Activated CD8-positive, alpha-beta T cell treated with anti-CD3 and anti-CD28 coated beads for 36 hours (primary cell): ENCODE measurements at regions not wholly inside any gene's neighbourhood (a gene's known extent, or its start where the extent isn't known, plus 50 kb on each side); places are given as distances from the start of the nearest gene placed in this dataset.

Experiments
- ATAC-seq: fragments of 200-7000 bp; cut with Tn5 transposase; one replicate; pipeline ENCODE4 v1.10.0; 2021; ENCODE audit warnings: mild to moderate bottlenecking, moderate library complexity
- CTCF ChIA-PET: fragments of 350-600 bp; sonication (Branson Sonifier 250); formaldehyde crosslinking; loops from one replicate; lab custom pipeline; 2021; ENCODE audit warnings: antibody characterized with exemption; lab: Charles Lee
- POLR2A ChIA-PET: fragments of 350-600 bp; sonication (Branson Sonifier 250); formaldehyde crosslinking; loops from one replicate; lab custom pipeline; 2021; ENCODE audit warnings: antibody characterized with exemption; lab: Charles Lee
- DNase-seq: peaks from one replicate; pipeline ENCODE4 v3.0.0-alpha.2; 2020
- H3K27ac Mint-ChIP-seq: one replicate; pipeline ENCODE4 v1.8.0; 2021; ENCODE audit warnings: mild to moderate bottlenecking, mixed read lengths
- H3K27me3 Mint-ChIP-seq: one replicate; pipeline ENCODE4 v1.8.0; 2021; ENCODE audit warnings: mixed read lengths
- H3K36me3 Mint-ChIP-seq: one replicate; pipeline ENCODE4 v1.8.0; 2021; ENCODE audit warnings: low read depth, mixed read lengths
- H3K4me1 Mint-ChIP-seq: one replicate; pipeline ENCODE4 v1.8.0; 2021; ENCODE audit warnings: low read depth, mixed read lengths
- H3K4me3 Mint-ChIP-seq: one replicate; pipeline ENCODE4 v1.8.0; 2021; ENCODE audit warnings: mild to moderate bottlenecking, moderate library complexity, mixed read lengths
- H3K9me3 Mint-ChIP-seq: one replicate; pipeline ENCODE4 v1.8.0; 2021; ENCODE audit warnings: mixed read lengths
- intact Hi-C: fragments of 100-400 bp; cut with micrococcal nuclease; formaldehyde crosslinking; loops from one replicate; pipeline ENCODE4 v1.10.0; 2022
- TF ChIP-seq, protein P1 (sequence below): fragments of 200-600 bp; IDR thresholded peaks from one replicate; pipeline ENCODE4 v1.8.0; 2022; ENCODE audit warnings: antibody characterized with exemption, mild to moderate bottlenecking

GRCh38 chr2:145739681-145740080 lies 1219.8 kb upstream of the ZEB2 start:
- Mint-ChIP-seq H3K4me1 (peaks cover 13% of the 10 kb centered on the region), H3K27ac (no peak overlapping the region), H3K36me3 (peaks cover 3% of the 10 kb centered on the region), H3K27me3 (no peaks in the 10 kb centered on the region), H3K9me3 (no peaks in the 10 kb centered on the region), H3K4me3 (no peak overlapping the region)
- ATAC-seq (no peak), DNase-seq (no peak)
- ChIA-PET POLR2A (no interaction called here), CTCF (no interaction called here)
- intact Hi-C loops: no loop called here
- TF ChIP-seq, protein P1, sequence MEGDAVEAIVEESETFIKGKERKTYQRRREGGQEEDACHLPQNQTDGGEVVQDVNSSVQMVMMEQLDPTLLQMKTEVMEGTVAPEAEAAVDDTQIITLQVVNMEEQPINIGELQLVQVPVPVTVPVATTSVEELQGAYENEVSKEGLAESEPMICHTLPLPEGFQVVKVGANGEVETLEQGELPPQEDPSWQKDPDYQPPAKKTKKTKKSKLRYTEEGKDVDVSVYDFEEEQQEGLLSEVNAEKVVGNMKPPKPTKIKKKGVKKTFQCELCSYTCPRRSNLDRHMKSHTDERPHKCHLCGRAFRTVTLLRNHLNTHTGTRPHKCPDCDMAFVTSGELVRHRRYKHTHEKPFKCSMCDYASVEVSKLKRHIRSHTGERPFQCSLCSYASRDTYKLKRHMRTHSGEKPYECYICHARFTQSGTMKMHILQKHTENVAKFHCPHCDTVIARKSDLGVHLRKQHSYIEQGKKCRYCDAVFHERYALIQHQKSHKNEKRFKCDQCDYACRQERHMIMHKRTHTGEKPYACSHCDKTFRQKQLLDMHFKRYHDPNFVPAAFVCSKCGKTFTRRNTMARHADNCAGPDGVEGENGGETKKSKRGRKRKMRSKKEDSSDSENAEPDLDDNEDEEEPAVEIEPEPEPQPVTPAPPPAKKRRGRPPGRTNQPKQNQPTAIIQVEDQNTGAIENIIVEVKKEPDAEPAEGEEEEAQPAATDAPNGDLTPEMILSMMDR: no peak

- ATAC-seq (no peak), DNase-seq (no peak)
- POLR2A ChIA-PET: no interaction called here
- Mint-ChIP-seq H3K27ac (no peak overlapping the region), H3K27me3 (no peaks in the 10 kb centered on the region), H3K4me3 (no peak overlapping the region), H3K9me3 (no peaks in the 10 kb centered on the region), H3K4me1 (peaks cover 10% of the 10 kb centered on the region), H3K36me3 (peaks cover 3% of the 10 kb centered on the region)
- CTCF ChIA-PET: interaction anchor here (1.8 kb wide), 1 partner anchor 16 kb away, joined by 6 read pairs; no protein-coding TSS in a partner anchor
- intact Hi-C loops: no loop called here
- TF ChIP-seq, protein P1: no peak
These were observed 1217.0 kb upstream of the ZEB2 start for GRCh38 chr2:145736871-145737270.

- TF ChIP-seq, protein P1: no peak
- DNase-seq (no peak), ATAC-seq (no peak)
- H3K4me3 Mint-ChIP-seq: no peak overlapping the region
- no peak overlapping the region for H3K27ac Mint-ChIP-seq
- intact Hi-C loops: no loop called here
- no peaks in the 10 kb centered on the region for H3K27me3 Mint-ChIP-seq
- no peaks in the 10 kb centered on the region for H3K9me3 Mint-ChIP-seq
- no peaks in the 10 kb centered on the region for H3K4me1 Mint-ChIP-seq
- no peaks in the 10 kb centered on the region for H3K36me3 Mint-ChIP-seq
- ChIA-PET CTCF (no interaction called here), POLR2A (no interaction called here)
These were observed 1211.5 kb upstream of the ZEB2 start for GRCh38 chr2:145731467-145731866.

- POLR2A ChIA-PET: no interaction called here
These were observed 1210.3 kb upstream of the ZEB2 start for GRCh38 chr2:145729993-145730770.

DNA sequence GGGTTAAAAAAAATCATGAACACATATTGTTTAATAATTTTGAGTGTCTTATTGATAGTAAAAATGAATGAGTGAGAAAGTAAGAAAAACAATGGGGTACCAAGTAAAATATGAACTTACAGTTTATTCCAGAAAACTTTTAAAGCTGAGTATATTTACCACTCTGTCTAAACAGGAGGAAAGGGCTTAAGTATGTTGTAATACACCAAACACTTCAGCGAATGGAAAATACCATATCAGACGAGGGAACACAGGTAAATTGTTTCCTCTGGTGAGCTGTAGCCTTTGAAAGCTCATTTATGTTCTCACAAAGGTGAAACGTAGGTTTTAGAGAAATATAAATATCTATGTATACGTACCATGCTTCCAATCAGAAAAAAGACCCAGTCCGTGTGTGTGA lies 1209.6 kb upstream of the ZEB2 start:
- Mint-ChIP-seq H3K4me1 (no peaks in the 10 kb centered on the region), H3K4me3 (no peak overlapping the region), H3K9me3 (no peaks in the 10 kb centered on the region), H3K27me3 (no peaks in the 10 kb centered on the region), H3K36me3 (no peaks in the 10 kb centered on the region), H3K27ac (no peak overlapping the region)
- ATAC-seq (no peak), DNase-seq (no peak)
- intact Hi-C loops: no loop called here
- TF ChIP-seq, protein P1: no peak
- ChIA-PET CTCF (interaction anchor here (1.1 kb wide), 1 partner anchor 23 kb away, joined by 3 read pairs; no protein-coding TSS in a partner anchor), POLR2A (no interaction called here)

More at GRCh38 chr2:145729993-145730770, 1210.3 kb upstream of the ZEB2 start:
- H3K27ac Mint-ChIP-seq: no peak overlapping the region
- CTCF ChIA-PET: interaction anchor here (1.1 kb wide), 1 partner anchor 23 kb away, joined by 3 read pairs; no protein-coding TSS in a partner anchor
- no peaks in the 10 kb centered on the region for H3K36me3 Mint-ChIP-seq
- intact Hi-C loops: no loop called here
- H3K4me3 Mint-ChIP-seq: no peak overlapping the region
- H3K9me3 Mint-ChIP-seq: no peaks in the 10 kb centered on the region
- DNase-seq (no peak), ATAC-seq (no peak)
- TF ChIP-seq, protein P1: no peak
- no peaks in the 10 kb centered on the region for H3K4me1 Mint-ChIP-seq
- no peaks in the 10 kb centered on the region for H3K27me3 Mint-ChIP-seq
